ENCODE measurements at regions not wholly inside any gene's neighbourhood (a gene's known extent, or its start where the extent isn't known, plus 50 kb on each side); places are given as distances from the start of the nearest gene placed in this dataset.

- no peak for DNase-seq
These were observed 142.2 kb downstream of the ABCA8 start for GRCh38 chr17:68812876-68813584.

- DNase-seq, result no peak
These were observed 146.0 kb downstream of the ABCA8 start for GRCh38 chr17:68809148-68809547.

- no peak for DNase-seq
These were observed 147.0 kb downstream of the ABCA8 start for GRCh38 chr17:68807998-68808772.

- DNase-seq, result no peak
These were observed 149.6 kb downstream of the ABCA8 start for GRCh38 chr17:68805609-68806008.

GRCh38 chr17:68804777-68805520, 150.2 kb downstream of the ABCA8 start:
- no peak for DNase-seq

GRCh38 chr17:68803164-68803929, 151.8 kb downstream of the ABCA8 start:
- no peak for DNase-seq

- DNase-seq, result no peak
These were observed 153.6 kb downstream of the ABCA8 start for GRCh38 chr17:68801335-68802247.

GRCh38 chr17:68800751-68801150, 154.4 kb downstream of the ABCA8 start:
- DNase-seq, result no peak

GRCh38 chr17:68794636-68795434, 160.4 kb downstream of the ABCA8 start:
- DNase-seq, result no peak

- DNase-seq, result no peak
These were observed 162.3 kb downstream of the ABCA8 start for GRCh38 chr17:68792873-68793272.

- no peak for DNase-seq
These were observed 163.0 kb downstream of the ABCA8 start for GRCh38 chr17:68792042-68792685.

GRCh38 chr17:68790931-68791330, 164.3 kb downstream of the ABCA8 start:
- no peak for DNase-seq

GRCh38 chr17:68790492-68790891, 164.7 kb downstream of the ABCA8 start:
- no peak for DNase-seq

GRCh38 chr17:68789203-68789962, 165.8 kb downstream of the ABCA8 start:
- DNase-seq, result no peak

GRCh38 chr17:68785565-68786486, 169.4 kb downstream of the ABCA8 start:
- DNase-seq, result no peak

GRCh38 chr17:68784431-68784830, 170.8 kb downstream of the ABCA8 start:
- DNase-seq, result no peak

- no peak for DNase-seq
These were observed 171.3 kb downstream of the ABCA8 start for GRCh38 chr17:68783861-68784260.

GRCh38 chr17:68782789-68783188, 172.4 kb downstream of the ABCA8 start:
- no peak for DNase-seq
